Liver (tissue), 8 donors: ENCODE measurements at regions not wholly inside any gene's neighbourhood (a gene's known extent, or its start where the extent isn't known, plus 50 kb on each side); places are given as distances from the start of the nearest gene placed in this dataset.

ENCODE experiments used
- DNase-seq: peaks from one replicate; pipeline ENCODE4 v3.0.0-alpha.2; 2017; ENCODE audit warnings: low spot score
- H3K27ac ChIP-seq, 2 donors: one replicate each; pipeline ENCODE4 v1.7.0; 2013; ENCODE audit warnings: inconsistent platforms in 2 of 2, low read length in 2 of 2, control low read depth in 1 of 2, low read depth in 1 of 2, mild to moderate bottlenecking in 1 of 2
- H3K27me3 ChIP-seq, 4 donors: one replicate each; pipeline versions ENCODE4 v1.6.1 to v1.7.0; 2013; ENCODE audit warnings: low read length in 3 of 4, inconsistent platforms in 1 of 4, mild to moderate bottlenecking in 1 of 4, moderate library complexity in 1 of 4; ENCODE audit not compliant: control insufficient read depth in 4 of 4, insufficient read depth in 4 of 4
- H3K36me3 ChIP-seq, 4 donors: one replicate each; pipeline versions ENCODE4 v1.6.1 to v1.7.0; 2013; ENCODE audit warnings: low read length in 3 of 4, mild to moderate bottlenecking in 3 of 4, low read depth in 1 of 4, moderate library complexity in 1 of 4; ENCODE audit not compliant: control insufficient read depth in 4 of 4, insufficient read depth in 3 of 4
- H3K4me1 ChIP-seq, 4 donors: one replicate each; pipeline versions ENCODE4 v1.6.1 to v1.7.0; 2013; ENCODE audit warnings: low read length in 3 of 4, mild to moderate bottlenecking in 3 of 4, moderate library complexity in 1 of 4; ENCODE audit not compliant: control insufficient read depth in 4 of 4, insufficient read depth in 4 of 4
- H3K4me3 ChIP-seq, 3 donors: one replicate each; pipeline versions ENCODE4 v1.6.1 to v1.7.0; 2013; ENCODE audit warnings: low read length in 3 of 3, control low read depth in 1 of 3, low read depth in 1 of 3, mild to moderate bottlenecking in 1 of 3
- H3K9ac ChIP-seq, 2 donors: one replicate each; pipeline ENCODE4 v1.7.0; 2013; ENCODE audit warnings: low read length in 2 of 2, mild to moderate bottlenecking in 2 of 2, moderate library complexity in 2 of 2, control low read depth in 1 of 2, low read depth in 1 of 2
- H3K9me3 ChIP-seq, 4 donors: one replicate each; pipeline versions ENCODE4 v1.6.1 to v1.7.0; 2013; ENCODE audit warnings: low read length in 3 of 4; ENCODE audit not compliant: control insufficient read depth in 4 of 4
- EGR1 ChIP-seq, 2 donors: IDR thresholded peaks; 2 replicates each; pipeline ENCODE4 v1.6.1; 2016 to 2018; ENCODE audit warnings: antibody characterized with exemption in 2 of 2, low read depth in 2 of 2
- FOXA1 ChIP-seq: IDR thresholded peaks from 2 replicates; pipeline ENCODE4 v1.6.1; 2016; ENCODE audit warnings: antibody characterized with exemption
- FOXA2 ChIP-seq: IDR thresholded peaks from 2 replicates; pipeline ENCODE4 v1.6.1; 2016; ENCODE audit warnings: antibody characterized with exemption
- GABPA ChIP-seq, 2 donors: IDR thresholded peaks in 1 of 2; conservative IDR thresholded peaks in 1 of 2; 2 replicates each; pipeline ENCODE4 v1.6.1; 2016; ENCODE audit warnings: antibody characterized with exemption in 2 of 2, mild to moderate bottlenecking in 1 of 2, moderate library complexity in 1 of 2
- HNF4A ChIP-seq, 2 donors: conservative IDR thresholded peaks; 2 replicates each; pipeline ENCODE4 v1.6.1; 2016; ENCODE audit warnings: antibody characterized with exemption in 2 of 2, mild to moderate bottlenecking in 2 of 2
- HNF4G ChIP-seq: IDR thresholded peaks from 2 replicates; pipeline ENCODE4 v1.6.1; 2016; ENCODE audit warnings: antibody characterized with exemption
- JUND ChIP-seq, 2 donors: IDR thresholded peaks; 2 replicates each; pipeline ENCODE4 v1.6.1; 2016; ENCODE audit warnings: antibody characterized with exemption in 2 of 2
- MAX ChIP-seq: IDR thresholded peaks from 2 replicates; pipeline ENCODE4 v1.6.1; 2016; ENCODE audit warnings: antibody characterized with exemption
- NR2F2 ChIP-seq: IDR thresholded peaks from 2 replicates; pipeline ENCODE4 v1.6.1; 2016; ENCODE audit warnings: antibody characterized with exemption
- RAD21 ChIP-seq, 2 donors: IDR thresholded peaks; 2 replicates each; pipeline ENCODE4 v1.6.1; 2016; ENCODE audit warnings: antibody characterized with exemption in 2 of 2, mild to moderate bottlenecking in 2 of 2
- RXRA ChIP-seq, 2 donors: IDR thresholded peaks; 2 replicates each; pipeline ENCODE4 v1.6.1; 2017 to 2018; ENCODE audit warnings: antibody characterized with exemption in 2 of 2, mild to moderate bottlenecking in 1 of 2
- SP1 ChIP-seq: IDR thresholded peaks from 2 replicates; pipeline ENCODE4 v1.6.1; 2018; ENCODE audit warnings: antibody characterized with exemption, mild to moderate bottlenecking
- TAF1 ChIP-seq: conservative IDR thresholded peaks from 2 replicates; pipeline ENCODE4 v1.6.1; 2016; ENCODE audit warnings: antibody characterized with exemption, mild to moderate bottlenecking
- YY1 ChIP-seq: IDR thresholded peaks from 2 replicates; pipeline ENCODE4 v1.6.1; 2016; ENCODE audit warnings: antibody characterized with exemption, mild to moderate bottlenecking
- ZBTB33 ChIP-seq: IDR thresholded peaks from 2 replicates; pipeline ENCODE4 v1.6.1; 2016; ENCODE audit warnings: antibody characterized with exemption
- WGBS: extraction: QIAGEN DNeasy Blood & Tissue Kit; methylation state at CpG from one replicate; pipeline ENCODE4 v1.1.7; 2013; 5-methylcytosine and 5-hydroxymethylcytosine counted together
- TF ChIP-seq, protein P1 (sequence below): fragments of 150-350 bp; IDR thresholded peaks from 2 replicates; pipeline ENCODE4 v1.5.1; 2017; ENCODE audit warnings: improper control_type of control experiment, low read depth, low read length; ENCODE audit not compliant: missing input control
- TF ChIP-seq, protein P2 (sequence below): IDR thresholded peaks from 2 replicates; pipeline ENCODE4 v1.6.1; 2016; ENCODE audit warnings: antibody characterized with exemption
- TF ChIP-seq, protein P3 (sequence below): IDR thresholded peaks from 2 replicates; pipeline ENCODE4 v1.6.1; 2016; ENCODE audit warnings: antibody characterized with exemption, mild to moderate bottlenecking
- donor health status: healthy.
- donor health status: healthy.
- donor health status: healthy.
- donor health status: healthy.
- donor health status: healthy.

DNA sequence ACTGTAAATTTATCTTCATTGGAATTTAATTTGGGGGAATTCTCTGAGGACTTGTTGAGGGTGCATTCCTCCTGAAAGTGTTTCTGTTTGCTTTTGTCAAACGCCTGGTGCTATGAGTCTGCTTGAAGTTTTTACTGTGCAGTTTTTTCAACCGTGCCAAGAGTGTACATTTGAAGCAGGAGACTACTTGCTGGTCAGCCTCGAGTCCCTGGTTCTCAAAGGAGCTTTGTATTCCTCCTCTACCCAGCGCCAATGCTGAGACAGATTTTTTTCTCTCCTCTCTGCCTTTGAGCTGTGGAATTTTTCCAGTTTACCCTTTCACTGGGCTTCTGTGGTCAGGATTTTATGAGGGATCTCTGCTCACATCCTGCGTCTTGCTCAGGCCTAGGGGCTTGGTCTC lies 62.1 kb downstream of the NPY start:
- Histone ChIP-seq H3K27ac (no peak overlapping the region), H3K9ac (no peak overlapping the region), H3K36me3 (no peaks in the 10 kb centered on the region), H3K4me3 (no peak overlapping the region), H3K27me3 (no peaks in the 10 kb centered on the region), H3K4me1 (no peaks in the 10 kb centered on the region), H3K9me3 (no peaks in the 10 kb centered on the region)
- DNase-seq, result no peak
- 68% methylated on average over 5 of the region's 5 CpGs for WGBS
- TF ChIP-seq MAX, result no peak
- TF ChIP-seq RXRA (IDR thresholded peaks at IDR 0.05), result no peak
- TF ChIP-seq EGR1 (IDR thresholded peaks at IDR 0.05; ENCODE audit: low read depth in 2 of 2), result no peak
- TF ChIP-seq SP1, result no peak
- TF ChIP-seq HNF4A (conservative IDR thresholded peaks at IDR 0.05), result no peak
- no peak for TF ChIP-seq TAF1
- no peak for TF ChIP-seq HNF4G
- no peak for TF ChIP-seq RAD21 (IDR thresholded peaks at IDR 0.05)
- no peak for TF ChIP-seq GABPA (IDR thresholded peaks at IDR 0.05 in 1 of 2, conservative IDR thresholded peaks at IDR 0.05 in 1 of 2)
- TF ChIP-seq, protein P1, sequence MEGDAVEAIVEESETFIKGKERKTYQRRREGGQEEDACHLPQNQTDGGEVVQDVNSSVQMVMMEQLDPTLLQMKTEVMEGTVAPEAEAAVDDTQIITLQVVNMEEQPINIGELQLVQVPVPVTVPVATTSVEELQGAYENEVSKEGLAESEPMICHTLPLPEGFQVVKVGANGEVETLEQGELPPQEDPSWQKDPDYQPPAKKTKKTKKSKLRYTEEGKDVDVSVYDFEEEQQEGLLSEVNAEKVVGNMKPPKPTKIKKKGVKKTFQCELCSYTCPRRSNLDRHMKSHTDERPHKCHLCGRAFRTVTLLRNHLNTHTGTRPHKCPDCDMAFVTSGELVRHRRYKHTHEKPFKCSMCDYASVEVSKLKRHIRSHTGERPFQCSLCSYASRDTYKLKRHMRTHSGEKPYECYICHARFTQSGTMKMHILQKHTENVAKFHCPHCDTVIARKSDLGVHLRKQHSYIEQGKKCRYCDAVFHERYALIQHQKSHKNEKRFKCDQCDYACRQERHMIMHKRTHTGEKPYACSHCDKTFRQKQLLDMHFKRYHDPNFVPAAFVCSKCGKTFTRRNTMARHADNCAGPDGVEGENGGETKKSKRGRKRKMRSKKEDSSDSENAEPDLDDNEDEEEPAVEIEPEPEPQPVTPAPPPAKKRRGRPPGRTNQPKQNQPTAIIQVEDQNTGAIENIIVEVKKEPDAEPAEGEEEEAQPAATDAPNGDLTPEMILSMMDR, result no peak
- no peak for TF ChIP-seq NR2F2
- no peak for TF ChIP-seq JUND (IDR thresholded peaks at IDR 0.05)
- no peak for TF ChIP-seq FOXA1
- TF ChIP-seq YY1, result no peak

GRCh38 chr7:24346716-24347115 lies 62.7 kb downstream of the NPY start:
- H3K36me3 ChIP-seq, result no peaks in the 10 kb centered on the region
- no peaks in the 10 kb centered on the region for H3K9me3 ChIP-seq
- no peaks in the 10 kb centered on the region for H3K4me1 ChIP-seq
- WGBS, result 98% methylated on average over 3 of the region's 3 CpGs
- H3K9ac ChIP-seq, result no peak overlapping the region
- H3K27ac ChIP-seq, result no peak overlapping the region
- H3K27me3 ChIP-seq, result no peaks in the 10 kb centered on the region
- no peak for DNase-seq
- TF ChIP-seq JUND (IDR thresholded peaks at IDR 0.05) (no peak), HNF4A (conservative IDR thresholded peaks at IDR 0.05) (no peak), GABPA (IDR thresholded peaks at IDR 0.05 in 1 of 2, conservative IDR thresholded peaks at IDR 0.05 in 1 of 2) (no peak), HNF4G (no peak), ZBTB33 (no peak), SP1 (no peak), RXRA (IDR thresholded peaks at IDR 0.05) (no peak), FOXA1 (no peak), NR2F2 (no peak), MAX (no peak), TAF1 (no peak), EGR1 (IDR thresholded peaks at IDR 0.05; ENCODE audit: low read depth in 2 of 2) (no peak), YY1 (no peak), RAD21 (IDR thresholded peaks at IDR 0.05) (no peak), FOXA2 (no peak)
- TF ChIP-seq, protein P1, result no peak
- TF ChIP-seq, protein P2, sequence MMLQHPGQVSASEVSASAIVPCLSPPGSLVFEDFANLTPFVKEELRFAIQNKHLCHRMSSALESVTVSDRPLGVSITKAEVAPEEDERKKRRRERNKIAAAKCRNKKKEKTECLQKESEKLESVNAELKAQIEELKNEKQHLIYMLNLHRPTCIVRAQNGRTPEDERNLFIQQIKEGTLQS, result no peak
- TF ChIP-seq, protein P3, sequence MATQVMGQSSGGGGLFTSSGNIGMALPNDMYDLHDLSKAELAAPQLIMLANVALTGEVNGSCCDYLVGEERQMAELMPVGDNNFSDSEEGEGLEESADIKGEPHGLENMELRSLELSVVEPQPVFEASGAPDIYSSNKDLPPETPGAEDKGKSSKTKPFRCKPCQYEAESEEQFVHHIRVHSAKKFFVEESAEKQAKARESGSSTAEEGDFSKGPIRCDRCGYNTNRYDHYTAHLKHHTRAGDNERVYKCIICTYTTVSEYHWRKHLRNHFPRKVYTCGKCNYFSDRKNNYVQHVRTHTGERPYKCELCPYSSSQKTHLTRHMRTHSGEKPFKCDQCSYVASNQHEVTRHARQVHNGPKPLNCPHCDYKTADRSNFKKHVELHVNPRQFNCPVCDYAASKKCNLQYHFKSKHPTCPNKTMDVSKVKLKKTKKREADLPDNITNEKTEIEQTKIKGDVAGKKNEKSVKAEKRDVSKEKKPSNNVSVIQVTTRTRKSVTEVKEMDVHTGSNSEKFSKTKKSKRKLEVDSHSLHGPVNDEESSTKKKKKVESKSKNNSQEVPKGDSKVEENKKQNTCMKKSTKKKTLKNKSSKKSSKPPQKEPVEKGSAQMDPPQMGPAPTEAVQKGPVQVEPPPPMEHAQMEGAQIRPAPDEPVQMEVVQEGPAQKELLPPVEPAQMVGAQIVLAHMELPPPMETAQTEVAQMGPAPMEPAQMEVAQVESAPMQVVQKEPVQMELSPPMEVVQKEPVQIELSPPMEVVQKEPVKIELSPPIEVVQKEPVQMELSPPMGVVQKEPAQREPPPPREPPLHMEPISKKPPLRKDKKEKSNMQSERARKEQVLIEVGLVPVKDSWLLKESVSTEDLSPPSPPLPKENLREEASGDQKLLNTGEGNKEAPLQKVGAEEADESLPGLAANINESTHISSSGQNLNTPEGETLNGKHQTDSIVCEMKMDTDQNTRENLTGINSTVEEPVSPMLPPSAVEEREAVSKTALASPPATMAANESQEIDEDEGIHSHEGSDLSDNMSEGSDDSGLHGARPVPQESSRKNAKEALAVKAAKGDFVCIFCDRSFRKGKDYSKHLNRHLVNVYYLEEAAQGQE, result no peak
- no peak overlapping the region for H3K4me3 ChIP-seq
